Smooth muscle cell (in vitro differentiated cells): ENCODE measurements at regions not wholly inside any gene's neighbourhood (a gene's known extent, or its start where the extent isn't known, plus 50 kb on each side); places are given as distances from the start of the nearest gene placed in this dataset.

ENCODE experiments used
- DNase-seq: peaks from one replicate; lab custom pipeline; 2025; ENCODE audit not compliant: unreplicated experiment; lab: John Stamatoyannopoulos, UW
- H2AFZ ChIP-seq: fragments of 200-600 bp; sonication (generic); 2 replicates; pipeline ENCODE4 v1.6.0; 2016; ENCODE audit warnings: antibody characterized with exemption, low read depth, mild to moderate bottlenecking
- H3F3A ChIP-seq: fragments of 200-600 bp; sonication (generic); 2 replicates; pipeline ENCODE4 v1.6.0; 2017; ENCODE audit warnings: antibody characterized with exemption, low read depth
- H3K27ac ChIP-seq: fragments of 200-600 bp; sonication (generic); 2 replicates; pipeline ENCODE4 v1.5.1; 2016; ENCODE audit warnings: low read depth, mild to moderate bottlenecking
- H3K27me3 ChIP-seq: fragments of 200-600 bp; sonication (generic); 2 replicates; pipeline ENCODE4 v1.6.1; 2016; ENCODE audit warnings: low read depth, mild to moderate bottlenecking
- H3K36me3 ChIP-seq: fragments of 200-600 bp; sonication (generic); 2 replicates; pipeline ENCODE4 v1.5.1; 2016; ENCODE audit warnings: low read depth
- H3K4me1 ChIP-seq: fragments of 200-600 bp; sonication (generic); 2 replicates; pipeline ENCODE4 v1.5.1; 2016; ENCODE audit warnings: low read depth
- H3K4me2 ChIP-seq: fragments of 200-600 bp; sonication (generic); 2 replicates; pipeline ENCODE4 v1.6.0; 2016; ENCODE audit warnings: mild to moderate bottlenecking
- H3K4me3 ChIP-seq: fragments of 200-600 bp; sonication (generic); 2 replicates; pipeline ENCODE4 v1.5.1; 2016; ENCODE audit warnings: mild to moderate bottlenecking
- H3K79me2 ChIP-seq: fragments of 200-600 bp; sonication (generic); 2 replicates; pipeline ENCODE4 v1.6.0; 2016; ENCODE audit warnings: low read depth, mild to moderate bottlenecking
- H3K9ac ChIP-seq: fragments of 200-600 bp; sonication (generic); 2 replicates; pipeline ENCODE4 v1.6.0; 2016; ENCODE audit warnings: low read depth
- H3K9me3 ChIP-seq: fragments of 200-600 bp; sonication (generic); replicated peaks from 2 replicates; pipeline ENCODE4 v1.5.1; 2016; ENCODE audit warnings: low read depth
- H4K20me1 ChIP-seq: fragments of 200-600 bp; sonication (generic); 2 replicates; pipeline ENCODE4 v1.6.0; 2016; ENCODE audit warnings: low read depth
- WGBS: methylation state at CpG from one replicate; pipeline ENCODE4 v1.1.7; 2016; ENCODE audit warnings: low lambda C conversion rate; 5-methylcytosine and 5-hydroxymethylcytosine counted together
- TF ChIP-seq, protein P1 (sequence below): fragments of 200-600 bp; sonication (generic); IDR thresholded peaks from 2 replicates; pipeline ENCODE4 v1.5.1; 2017; ENCODE audit warnings: borderline replicate concordance, mild to moderate bottlenecking, antibody characterized with exemption; ENCODE audit not compliant: insufficient read depth, poor library complexity, severe bottlenecking

GRCh38 chr13:109389892-109390345 is 396.5 kb downstream of the IRS2 start:
- no peaks in the 10 kb centered on the region for H3K36me3 ChIP-seq
- H3K79me2 ChIP-seq: no peaks in the 10 kb centered on the region
- no peaks in the 10 kb centered on the region for H4K20me1 ChIP-seq
- no peak overlapping the region for H2AFZ ChIP-seq
- no peaks in the 10 kb centered on the region for H3K4me1 ChIP-seq
- H3K9me3 ChIP-seq: no peaks in the 10 kb centered on the region
- H3K4me2 ChIP-seq: no peak overlapping the region
- no peak for DNase-seq
- H3K9ac ChIP-seq: no peak overlapping the region
- 77% methylated on average over 8 of the region's 8 CpGs for WGBS
- H3K27ac ChIP-seq: peak overlapping the region; percentile 3
- TF ChIP-seq, protein P1, sequence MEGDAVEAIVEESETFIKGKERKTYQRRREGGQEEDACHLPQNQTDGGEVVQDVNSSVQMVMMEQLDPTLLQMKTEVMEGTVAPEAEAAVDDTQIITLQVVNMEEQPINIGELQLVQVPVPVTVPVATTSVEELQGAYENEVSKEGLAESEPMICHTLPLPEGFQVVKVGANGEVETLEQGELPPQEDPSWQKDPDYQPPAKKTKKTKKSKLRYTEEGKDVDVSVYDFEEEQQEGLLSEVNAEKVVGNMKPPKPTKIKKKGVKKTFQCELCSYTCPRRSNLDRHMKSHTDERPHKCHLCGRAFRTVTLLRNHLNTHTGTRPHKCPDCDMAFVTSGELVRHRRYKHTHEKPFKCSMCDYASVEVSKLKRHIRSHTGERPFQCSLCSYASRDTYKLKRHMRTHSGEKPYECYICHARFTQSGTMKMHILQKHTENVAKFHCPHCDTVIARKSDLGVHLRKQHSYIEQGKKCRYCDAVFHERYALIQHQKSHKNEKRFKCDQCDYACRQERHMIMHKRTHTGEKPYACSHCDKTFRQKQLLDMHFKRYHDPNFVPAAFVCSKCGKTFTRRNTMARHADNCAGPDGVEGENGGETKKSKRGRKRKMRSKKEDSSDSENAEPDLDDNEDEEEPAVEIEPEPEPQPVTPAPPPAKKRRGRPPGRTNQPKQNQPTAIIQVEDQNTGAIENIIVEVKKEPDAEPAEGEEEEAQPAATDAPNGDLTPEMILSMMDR: no peak
- H3K4me3 ChIP-seq: no peak overlapping the region
- no peaks in the 10 kb centered on the region for H3F3A ChIP-seq
- H3K27me3 ChIP-seq: no peaks in the 10 kb centered on the region

DNA sequence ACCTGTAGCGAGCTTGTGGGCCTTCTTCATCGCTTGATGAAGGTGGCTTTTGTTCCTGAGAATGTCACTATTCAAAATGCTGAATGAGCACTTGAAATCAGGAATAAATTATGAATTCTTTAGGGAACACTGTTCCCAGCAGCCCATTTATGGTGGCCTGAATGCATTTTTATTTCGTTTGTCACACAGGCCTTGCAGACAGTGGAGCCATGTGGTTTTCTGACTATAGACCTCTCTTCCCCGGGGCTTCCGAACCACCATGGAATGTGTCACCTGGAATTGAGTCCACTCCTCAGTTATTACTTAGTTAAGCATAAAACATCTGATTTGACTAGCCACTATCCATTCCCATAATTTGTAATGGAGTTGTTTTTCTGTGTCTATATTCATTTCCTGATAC is 396.9 kb downstream of the IRS2 start:
- no peaks in the 10 kb centered on the region for H3K79me2 ChIP-seq
- peak overlapping the region; percentile 40 for H2AFZ ChIP-seq
- H3K4me1 ChIP-seq: no peaks in the 10 kb centered on the region
- H3K27ac ChIP-seq: peak overlapping the region; percentile 3
- TF ChIP-seq, protein P1: no peak
- H3K27me3 ChIP-seq: no peaks in the 10 kb centered on the region
- H3K9me3 ChIP-seq: no peaks in the 10 kb centered on the region
- DNase-seq: no peak
- no peak overlapping the region for H3K4me2 ChIP-seq
- no peaks in the 10 kb centered on the region for H3K36me3 ChIP-seq
- H3K9ac ChIP-seq: no peak overlapping the region
- no peak overlapping the region for H3K4me3 ChIP-seq
- no peaks in the 10 kb centered on the region for H3F3A ChIP-seq
- 81% methylated on average over 5 of the region's 5 CpGs for WGBS
- H4K20me1 ChIP-seq: no peaks in the 10 kb centered on the region

DNA sequence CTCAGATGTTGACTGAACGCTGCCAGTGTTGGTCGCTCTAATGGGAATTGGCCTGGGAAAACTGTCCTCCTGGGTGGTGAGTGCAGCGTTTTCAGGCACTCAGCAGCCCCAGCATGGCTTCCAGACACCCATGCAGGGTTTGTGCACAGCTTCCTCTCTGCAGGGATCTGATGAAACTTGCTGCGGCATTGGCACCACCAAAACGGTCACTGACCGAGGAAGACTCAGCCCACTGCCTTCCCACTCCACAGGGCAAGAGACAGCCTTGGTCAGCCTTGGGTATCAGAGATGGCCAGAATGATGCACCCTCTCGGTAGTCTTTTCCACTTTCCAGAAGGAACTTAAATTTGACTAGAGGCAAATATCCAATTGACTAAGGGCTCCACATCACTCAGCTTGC is 398.9 kb downstream of the IRS2 start:
- no peak overlapping the region for H2AFZ ChIP-seq
- no peak overlapping the region for H3K27ac ChIP-seq
- 95% methylated on average over 7 of the region's 7 CpGs for WGBS

GRCh38 chr13:109385242-109385560 is 401.2 kb downstream of the IRS2 start:
- TF ChIP-seq, protein P1: no peak
- 74% methylated on average over 7 of the region's 7 CpGs for WGBS
- no peaks in the 10 kb centered on the region for H3K27me3 ChIP-seq
- no peaks in the 10 kb centered on the region for H3K79me2 ChIP-seq
- H2AFZ ChIP-seq: no peak overlapping the region
- H3F3A ChIP-seq: peaks cover 6% of the 10 kb centered on the region
- no peak overlapping the region for H3K27ac ChIP-seq
- H3K9me3 ChIP-seq: no peaks in the 10 kb centered on the region
- H4K20me1 ChIP-seq: no peaks in the 10 kb centered on the region
- H3K9ac ChIP-seq: no peak overlapping the region
- no peaks in the 10 kb centered on the region for H3K4me1 ChIP-seq
- no peak for DNase-seq
- no peak overlapping the region for H3K4me2 ChIP-seq
- H3K4me3 ChIP-seq: no peak overlapping the region
- H3K36me3 ChIP-seq: no peaks in the 10 kb centered on the region

More for the DNA sequence above, 398.9 kb downstream of the IRS2 start:
- H3K9me3 ChIP-seq: no peaks in the 10 kb centered on the region
- no peak overlapping the region for H3K4me2 ChIP-seq
- H3K4me3 ChIP-seq: no peak overlapping the region
- no peaks in the 10 kb centered on the region for H4K20me1 ChIP-seq
- H3K27me3 ChIP-seq: no peaks in the 10 kb centered on the region
- H3K36me3 ChIP-seq: no peaks in the 10 kb centered on the region
- no peaks in the 10 kb centered on the region for H3F3A ChIP-seq
- no peak overlapping the region for H3K9ac ChIP-seq
- H3K4me1 ChIP-seq: no peaks in the 10 kb centered on the region
- no peak for DNase-seq
- TF ChIP-seq, protein P1: no peak
- no peaks in the 10 kb centered on the region for H3K79me2 ChIP-seq
